ENCODE measurements at regions not wholly inside any gene's neighbourhood (a gene's known extent, or its start where the extent isn't known, plus 50 kb on each side); places are given as distances from the start of the nearest gene placed in this dataset.
"Not testable (repeated sequence)": the region's sequence is repeated elsewhere in the genome, so short reads cannot be mapped to it uniquely, and the experiment has no call there.

DNA sequence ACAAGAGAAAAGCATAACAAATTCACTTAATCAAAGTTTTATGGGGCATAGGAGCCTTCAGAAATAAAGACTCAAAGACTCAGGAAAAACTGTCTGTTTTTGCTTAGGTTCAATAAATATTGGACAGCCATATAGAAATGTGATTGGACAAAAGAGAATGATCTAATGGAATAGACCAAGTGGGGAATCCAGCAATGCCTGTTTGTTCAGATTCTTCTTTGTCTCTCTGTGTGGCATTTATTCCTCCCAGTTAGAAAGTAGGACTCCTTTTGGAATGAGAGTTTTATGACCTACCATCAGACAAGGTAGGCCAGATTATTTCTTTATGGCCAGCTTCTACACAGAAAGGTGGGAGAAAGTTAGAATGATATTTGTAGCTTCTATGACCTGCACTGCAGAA is 1460.1 kb downstream of the OTOL1 start:
- no peak for DNase-seq

DNA sequence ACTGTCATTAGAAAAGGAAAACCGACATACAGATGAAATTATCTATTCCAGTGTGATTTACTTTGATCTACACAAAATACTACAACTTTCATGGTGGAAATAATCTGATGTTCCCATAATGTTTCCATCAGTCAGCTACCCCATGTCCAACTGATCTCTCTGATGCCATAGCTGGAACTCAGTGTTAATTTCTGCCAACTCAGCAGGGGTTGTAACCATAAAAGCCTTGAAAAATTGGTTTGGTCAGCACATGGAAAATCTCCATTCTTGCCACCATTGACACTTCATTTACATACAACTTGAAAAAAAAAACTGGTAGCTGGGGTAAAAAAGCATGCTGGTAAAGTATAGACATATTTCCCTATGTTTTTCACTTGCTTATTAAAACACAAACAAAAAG is 1463.7 kb downstream of the OTOL1 start:
- DNase-seq: no peak

DNA sequence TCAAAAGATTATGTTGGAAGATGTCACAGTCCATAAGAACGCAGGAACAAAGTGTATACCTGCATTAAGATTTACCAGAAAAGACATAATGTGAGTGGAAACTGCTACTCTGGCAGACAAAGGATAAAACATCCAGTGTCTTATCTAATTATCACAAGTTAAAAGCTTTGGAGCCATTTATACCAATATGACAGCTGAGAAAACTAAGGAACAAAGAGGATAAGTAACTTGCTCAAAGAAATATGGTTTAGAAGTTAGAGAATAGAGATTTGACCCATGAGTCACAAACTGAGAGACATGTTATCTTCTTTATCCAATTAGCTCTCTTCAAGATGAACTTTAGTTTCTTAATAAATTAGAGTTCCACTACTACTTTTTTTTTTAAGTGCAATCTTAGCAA is 1473.7 kb downstream of the OTOL1 start:
- no peak for DNase-seq

DNA sequence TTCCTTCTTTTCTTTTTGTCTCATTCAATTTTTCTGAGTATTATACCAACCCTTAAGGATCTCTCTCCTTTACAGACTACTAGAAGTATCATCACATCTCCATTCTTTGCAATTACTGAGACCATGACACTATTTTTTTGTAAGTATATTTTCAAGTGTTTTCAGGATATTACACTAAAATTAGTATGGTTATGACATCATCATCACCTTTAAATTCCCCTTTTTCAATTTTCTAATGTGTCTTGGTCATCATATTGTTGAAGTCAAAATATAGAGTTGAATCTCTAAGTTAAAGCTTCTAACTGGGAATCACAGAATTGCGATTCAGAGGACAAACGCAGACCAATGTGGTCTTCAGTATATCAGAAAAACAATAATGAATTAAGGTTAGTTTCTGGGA is 1475.1 kb downstream of the OTOL1 start:
- no peak for DNase-seq

DNA sequence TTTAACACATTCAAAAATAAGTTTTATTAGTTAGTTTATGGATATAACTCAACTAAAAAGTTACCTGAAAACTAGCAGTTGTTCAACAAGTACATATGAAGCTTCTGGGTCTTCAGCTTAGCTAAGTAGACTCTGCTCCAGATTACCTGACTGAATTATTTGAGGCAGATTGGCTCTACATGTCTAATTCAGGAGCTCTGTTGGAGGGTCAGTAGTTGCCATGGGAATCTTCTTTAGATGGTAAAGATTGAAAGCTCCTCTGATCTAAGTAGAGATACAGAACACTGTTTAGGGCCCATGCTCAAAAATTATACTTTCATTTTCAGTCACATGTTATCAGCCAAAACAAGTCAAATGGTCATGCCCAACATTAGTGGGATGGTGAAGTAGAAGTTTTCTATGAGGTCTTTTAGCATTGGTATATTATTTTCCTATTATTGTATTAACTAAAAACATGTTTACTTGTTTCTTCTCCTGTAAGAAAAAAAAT is 1476.9 kb downstream of the OTOL1 start:
- no peak for DNase-seq

DNA sequence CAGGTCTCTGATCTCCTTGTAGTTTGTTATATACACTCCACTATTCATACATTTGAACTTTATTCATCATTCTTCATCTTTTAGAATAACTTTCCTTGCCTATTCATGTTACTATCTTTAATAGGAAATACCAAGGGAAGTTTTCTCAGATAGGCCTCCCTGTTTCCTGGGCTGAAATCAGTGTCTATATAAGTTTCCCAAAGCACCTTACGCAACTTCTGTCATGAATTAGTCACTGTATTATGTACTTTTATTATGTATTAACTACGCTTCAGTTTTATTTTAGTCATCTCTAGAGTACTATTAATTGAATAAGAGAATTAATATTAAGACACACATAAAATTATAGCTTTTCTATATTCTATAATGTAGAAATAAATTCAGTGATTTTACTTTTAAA is 1481.5 kb downstream of the OTOL1 start:
- DNase-seq: no peak

DNA sequence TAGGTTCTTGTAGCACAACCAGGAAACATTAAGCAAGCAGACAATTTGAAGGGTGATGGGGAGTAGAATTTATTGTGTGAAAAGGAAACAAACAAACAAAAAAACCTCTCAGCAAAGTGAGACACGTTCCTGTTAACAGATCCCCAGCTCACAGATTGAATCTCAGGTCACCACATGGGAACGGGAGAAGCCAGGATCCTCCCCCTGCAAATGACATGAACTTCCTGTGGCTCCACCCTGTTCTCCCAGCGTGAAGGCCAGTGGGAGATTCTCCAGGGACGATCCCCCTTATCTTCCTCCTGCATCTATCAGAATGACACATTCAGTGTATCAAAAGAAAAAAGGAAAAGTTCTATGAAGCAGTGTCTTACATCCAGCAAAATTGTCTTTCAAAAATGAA is 1488.1 kb downstream of the OTOL1 start:
- DNase-seq: no peak

DNA sequence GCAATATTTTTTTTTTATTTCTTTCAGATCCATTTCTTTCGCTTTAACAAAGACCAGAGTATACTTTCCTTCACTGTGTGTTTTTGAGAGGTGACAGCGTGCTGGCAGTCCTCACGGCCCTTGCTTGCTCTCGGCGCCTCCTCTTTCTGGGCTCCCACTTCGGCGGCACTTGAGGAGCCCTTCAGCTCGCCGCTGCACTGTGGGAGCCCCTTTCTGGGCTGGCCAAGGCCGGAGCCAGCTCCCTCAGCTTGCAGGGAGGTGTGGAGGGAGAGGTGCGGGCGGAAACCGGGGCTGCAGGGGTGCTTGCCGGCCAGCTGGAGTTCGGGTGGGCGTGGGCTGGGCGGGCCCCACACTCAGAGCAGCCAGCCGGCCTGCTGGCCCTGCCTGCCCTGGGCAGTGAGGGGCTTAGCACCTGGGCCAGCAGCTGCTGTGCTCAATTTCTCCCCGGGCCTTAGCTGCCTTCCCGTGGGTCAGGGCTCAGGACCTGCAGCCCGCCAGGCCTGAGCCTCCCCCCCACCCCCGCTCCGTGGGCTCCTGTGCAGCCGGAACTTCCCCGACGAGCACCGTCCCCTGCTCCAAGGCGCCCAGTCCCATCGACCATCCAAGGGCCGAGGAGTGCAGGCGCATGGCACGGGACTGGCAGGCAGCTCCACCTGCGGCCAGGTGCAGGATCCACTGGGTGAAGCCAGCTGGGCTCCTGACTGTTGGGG is 1490.6 kb downstream of the OTOL1 start:
- DNase-seq: not testable (repeated sequence)

DNA sequence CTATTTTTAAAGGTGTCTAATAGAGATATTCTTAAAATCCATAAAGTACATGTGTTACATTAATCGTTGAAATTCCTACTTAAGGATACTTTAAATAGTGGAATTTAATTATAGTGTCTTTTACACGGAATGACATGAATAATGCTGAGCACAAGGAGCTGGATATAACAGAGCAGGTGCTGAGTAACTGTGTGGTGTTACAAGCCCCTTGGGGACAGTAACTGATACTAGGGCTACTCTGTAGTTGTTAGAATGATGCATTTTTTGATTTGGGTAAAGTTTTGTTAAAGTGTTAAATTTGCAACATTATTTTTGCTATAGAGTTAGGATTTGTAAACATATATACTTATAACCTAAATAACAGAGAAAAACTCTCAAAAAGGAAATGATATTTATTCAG is 1496.1 kb downstream of the OTOL1 start:
- no peak for DNase-seq

DNA sequence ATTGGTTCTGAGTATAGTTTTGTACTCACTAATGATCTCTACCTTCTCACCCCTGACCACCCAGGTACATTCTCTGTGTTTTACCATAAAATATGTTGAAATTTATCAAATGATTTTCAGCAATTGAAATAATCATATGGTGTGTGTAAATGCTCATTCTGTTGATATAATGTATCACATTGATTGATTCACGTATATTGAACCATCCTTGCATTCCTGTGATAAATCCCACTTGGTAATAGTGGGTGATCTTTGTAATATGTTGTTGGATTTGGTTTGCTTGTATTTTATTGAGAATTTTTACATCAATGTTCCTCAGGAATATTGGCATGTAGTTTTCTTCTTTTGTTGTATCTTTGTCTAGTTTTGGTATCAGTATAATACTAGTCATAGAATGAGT is 1497.6 kb downstream of the OTOL1 start:
- DNase-seq: no peak

DNA sequence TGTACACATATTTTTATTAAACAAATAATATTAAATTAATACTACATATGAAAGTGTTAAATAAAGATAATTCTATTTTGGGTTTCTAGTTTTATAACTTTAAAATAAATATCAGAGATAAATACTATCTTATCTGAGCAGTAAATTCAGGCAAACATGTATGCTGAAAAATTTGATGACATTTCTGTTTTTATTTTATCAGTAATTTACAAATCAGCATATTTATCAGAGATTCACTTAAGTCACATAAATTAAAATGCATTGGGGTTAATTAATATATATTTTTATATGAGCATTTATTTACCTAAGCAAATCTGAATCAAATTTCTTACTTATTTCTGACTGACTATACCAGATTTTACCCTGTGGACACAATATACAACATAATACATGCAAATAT is 1499.8 kb downstream of the OTOL1 start:
- no peak for DNase-seq

DNA sequence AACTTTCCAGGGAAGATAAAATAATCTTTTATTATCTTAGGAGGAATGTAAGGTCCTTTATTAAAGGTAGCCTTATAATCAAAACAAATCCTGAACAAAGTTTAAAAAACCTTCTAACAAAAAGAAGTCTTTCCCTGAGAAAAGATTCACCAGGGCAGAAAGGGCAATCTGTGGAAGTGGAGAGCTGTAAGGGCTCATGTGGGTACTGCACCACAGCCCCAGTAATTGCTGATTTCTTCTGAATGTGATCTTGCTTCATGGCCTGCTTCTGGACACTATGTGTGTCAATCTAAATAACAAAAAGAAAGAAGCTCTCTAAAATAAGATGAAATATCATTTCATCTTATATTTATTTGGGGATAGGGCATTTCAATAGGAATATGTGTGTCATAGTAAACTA is 1501.6 kb downstream of the OTOL1 start:
- no peak for DNase-seq

DNA sequence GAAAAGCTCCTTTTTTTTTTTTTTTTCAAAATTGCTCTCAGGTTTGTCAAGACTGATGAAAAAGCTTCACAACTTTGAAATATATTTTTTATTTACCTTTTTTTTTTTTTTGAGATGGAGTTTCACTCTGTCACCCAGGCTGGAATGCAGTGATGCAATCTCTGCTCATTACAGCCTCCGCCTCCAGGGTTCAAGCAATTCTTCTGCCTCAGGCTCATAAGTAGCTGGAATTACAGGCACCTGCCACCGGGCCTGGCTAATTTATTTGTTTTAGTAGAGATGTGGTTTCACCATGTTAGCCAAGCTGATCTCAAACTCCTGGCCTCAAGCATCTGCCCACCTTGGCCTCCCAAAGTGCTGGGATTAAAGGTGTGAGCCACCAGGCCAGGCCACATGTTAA is 1515.0 kb downstream of the OTOL1 start:
- no peak for DNase-seq

DNA sequence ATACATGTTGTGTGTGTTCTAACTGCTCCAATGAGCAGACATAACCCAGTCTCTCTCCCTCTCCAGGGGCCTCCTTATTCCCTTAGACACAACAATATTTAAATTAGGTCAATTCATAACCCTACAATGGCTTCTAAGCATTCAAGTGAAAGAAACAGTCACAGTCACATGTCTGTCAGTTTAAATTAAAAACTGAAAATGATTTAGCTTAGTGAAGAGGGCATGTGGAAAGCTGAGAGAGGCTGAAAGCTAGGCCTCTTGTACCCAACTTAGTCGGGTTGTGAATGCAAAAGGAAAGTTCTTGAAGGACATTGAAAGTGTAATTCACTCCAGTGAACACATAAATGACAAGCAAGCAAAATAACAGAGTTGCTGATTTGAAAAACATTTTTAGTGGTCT is 1519.6 kb downstream of the OTOL1 start:
- DNase-seq: no peak

DNA sequence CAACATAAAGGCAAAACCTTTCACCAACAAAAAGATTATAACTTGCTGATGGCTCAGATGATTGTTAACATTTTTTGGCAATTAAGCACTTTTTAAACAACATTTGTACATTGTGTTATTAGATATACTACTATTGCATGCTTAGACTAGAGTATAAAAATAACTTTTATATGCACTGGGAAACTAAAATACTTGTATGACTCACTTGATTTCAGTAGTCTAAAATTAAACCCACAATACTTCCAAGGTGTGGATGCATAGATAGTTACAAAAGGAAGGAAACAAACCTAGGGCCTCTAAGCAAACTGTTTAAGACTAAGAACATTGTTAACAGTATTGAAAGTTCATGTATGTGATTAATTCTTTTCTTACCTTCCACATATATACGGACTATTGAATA is 1521.5 kb downstream of the OTOL1 start:
- no peak for DNase-seq

DNA sequence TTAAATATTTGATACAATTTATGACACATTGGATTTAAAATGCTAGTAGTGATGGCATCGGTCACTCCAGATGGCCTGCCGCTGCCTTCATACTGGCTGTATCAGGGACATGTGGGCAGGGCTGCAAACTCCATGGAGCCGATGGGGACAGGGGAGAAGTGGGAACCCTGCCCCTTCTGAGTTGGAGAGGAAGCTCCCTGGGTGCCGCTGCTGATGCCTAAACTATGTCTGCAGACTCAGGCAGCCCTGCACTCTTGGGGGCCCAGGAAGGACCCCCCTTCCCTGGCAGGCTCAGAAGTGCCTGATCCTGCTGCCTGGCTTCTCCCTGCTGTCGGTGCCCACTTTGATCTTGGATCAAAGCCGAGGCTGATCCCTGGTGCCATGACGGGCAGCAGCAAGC is 1522.1 kb downstream of the OTOL1 start:
- DNase-seq: no peak

DNA sequence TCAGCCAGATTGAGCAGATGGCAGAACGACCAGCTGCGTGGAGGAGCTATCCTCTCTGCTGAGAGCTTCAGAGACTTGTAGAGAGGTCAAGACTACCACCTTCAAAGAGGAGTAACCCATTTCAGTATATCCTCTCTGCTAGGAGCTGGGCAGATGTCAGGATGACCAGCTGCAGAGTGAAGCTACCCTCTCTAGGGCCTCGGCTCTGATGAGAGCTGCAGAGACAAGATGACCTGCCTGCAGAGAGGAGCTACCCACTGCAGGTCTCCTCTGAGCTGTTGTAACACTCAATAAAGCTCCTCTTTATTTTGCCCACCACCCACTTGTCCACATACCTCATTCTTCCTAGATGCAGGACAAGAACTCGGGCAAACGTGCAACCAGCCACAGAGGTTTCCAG is 1522.7 kb downstream of the OTOL1 start:
- no peak for DNase-seq

DNA sequence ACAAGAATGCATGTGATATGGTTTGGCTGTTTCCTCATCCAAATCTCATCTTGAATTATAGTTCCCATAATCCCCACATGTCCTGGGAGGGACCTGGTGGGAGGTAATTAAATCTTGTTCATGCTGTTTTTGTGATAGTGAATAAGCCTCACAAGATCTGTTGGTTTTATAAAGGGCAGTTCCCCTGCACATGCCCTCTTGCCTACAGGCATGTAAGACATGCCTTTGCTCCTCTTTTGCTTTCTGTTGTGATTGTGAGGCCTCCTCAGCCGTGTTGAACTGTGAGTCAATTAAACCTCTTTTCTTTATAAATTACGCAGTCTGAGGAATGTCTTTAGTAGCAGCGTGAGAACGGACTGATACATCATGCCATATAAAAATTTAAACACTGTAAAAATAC is 1537.0 kb downstream of the OTOL1 start:
- no peak for DNase-seq

DNA sequence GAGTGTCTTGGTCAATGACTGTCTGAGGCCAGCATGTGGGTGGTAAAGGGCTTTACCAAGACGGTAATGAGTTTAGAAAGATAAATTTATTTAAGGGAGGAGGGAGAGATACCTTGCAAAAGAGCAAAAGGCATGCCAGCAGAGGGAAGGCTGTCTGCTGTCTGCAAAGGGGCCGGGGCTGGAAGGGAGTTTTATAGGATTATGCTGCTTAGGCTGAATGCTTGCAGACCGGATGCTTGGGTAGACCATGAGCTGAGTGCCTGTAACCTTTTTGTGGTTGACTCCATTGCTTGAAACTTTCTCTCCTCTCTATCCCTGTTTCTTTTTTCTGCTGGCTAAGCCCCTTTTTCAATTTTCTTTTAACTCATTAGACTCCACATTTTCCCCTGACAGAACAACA is 1543.0 kb downstream of the OTOL1 start:
- DNase-seq: no peak

DNA sequence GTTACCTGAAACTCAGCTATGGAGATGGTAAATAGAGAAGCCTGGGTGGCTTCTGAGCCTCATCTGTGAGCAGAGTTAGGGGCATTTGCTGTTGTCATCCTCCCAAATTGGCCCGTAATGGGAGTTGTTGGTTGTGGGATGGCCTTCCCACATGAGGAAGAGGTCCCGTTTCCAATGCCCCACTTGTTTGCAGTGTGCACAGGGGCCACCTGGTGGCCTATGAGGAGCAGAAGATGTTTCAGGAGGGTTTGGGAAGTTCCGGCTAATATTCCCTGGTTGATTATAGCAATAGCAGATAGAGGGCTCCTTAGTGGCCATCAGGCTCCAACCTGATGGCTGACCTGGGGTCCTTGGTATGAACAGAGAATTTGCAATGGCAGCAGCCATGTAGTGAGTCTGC is 1546.5 kb downstream of the OTOL1 start:
- DNase-seq: no peak

DNA sequence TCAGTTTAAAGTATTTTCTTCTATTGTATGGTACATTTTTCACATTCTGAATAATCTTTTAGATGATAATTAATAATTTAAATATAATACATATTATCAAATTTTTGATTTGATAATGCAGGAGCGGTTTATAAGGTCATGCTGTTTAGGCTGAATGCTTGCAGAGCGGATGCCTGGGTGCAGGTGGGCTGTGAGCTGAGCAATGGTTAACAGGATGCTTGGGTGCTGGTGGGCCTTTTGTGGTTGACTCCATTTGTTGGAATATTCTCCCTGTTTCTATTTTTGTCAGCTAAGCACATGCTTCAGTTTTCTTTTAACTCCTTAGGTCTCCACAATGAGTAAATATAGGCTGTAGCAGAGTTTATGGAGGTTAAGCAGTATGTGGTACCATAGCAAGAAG is 1549.3 kb downstream of the OTOL1 start:
- no peak for DNase-seq

DNA sequence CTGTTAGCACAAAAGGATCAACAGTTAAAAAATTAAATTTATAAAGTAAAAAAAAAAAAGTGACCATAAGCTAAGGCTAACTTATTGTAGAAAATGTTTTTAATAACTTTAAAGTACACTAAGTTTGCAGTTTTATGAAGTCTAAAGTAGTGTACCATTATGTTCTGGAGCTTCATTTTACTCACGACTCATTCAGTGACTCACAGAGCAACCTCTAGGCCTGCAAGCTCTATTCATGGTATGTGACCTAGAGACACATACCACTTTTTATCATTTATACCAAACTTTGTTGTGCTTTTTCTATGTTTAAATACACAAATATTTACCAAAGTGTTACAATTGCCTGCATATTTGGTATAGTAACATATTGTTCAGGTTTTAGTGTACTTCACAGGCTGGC is 1552.3 kb downstream of the OTOL1 start:
- no peak for DNase-seq

DNA sequence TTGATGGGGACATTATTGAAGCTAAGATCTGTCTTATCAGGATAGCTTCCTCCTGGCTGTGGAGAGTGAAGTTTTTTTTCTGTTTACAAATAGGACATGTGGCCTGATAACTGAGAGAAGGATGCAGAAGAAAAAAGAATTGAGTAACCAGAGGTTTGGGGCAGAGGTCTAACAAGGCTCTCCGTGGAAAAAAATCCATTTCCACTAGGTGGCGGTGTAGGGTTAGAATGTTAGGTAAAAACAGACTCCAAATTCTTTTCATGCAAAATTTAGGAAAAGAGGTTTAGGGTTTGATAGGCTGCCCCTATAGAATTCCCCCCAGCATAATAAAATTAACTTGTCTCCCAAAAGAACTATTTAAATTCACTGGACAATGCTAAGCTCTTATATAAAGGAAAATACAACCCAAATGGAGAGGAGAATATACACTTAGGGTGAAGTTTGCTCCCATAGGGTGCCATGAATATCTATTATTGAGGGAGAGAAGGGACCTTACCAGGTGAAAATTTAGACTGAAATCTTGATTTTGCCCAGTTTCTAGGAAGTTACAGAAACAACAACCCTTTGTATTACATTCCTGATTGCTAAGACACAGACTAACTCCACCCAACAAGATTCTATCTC is 1560.4 kb downstream of the OTOL1 start:
- peak; percentile 32 for DNase-seq

DNA sequence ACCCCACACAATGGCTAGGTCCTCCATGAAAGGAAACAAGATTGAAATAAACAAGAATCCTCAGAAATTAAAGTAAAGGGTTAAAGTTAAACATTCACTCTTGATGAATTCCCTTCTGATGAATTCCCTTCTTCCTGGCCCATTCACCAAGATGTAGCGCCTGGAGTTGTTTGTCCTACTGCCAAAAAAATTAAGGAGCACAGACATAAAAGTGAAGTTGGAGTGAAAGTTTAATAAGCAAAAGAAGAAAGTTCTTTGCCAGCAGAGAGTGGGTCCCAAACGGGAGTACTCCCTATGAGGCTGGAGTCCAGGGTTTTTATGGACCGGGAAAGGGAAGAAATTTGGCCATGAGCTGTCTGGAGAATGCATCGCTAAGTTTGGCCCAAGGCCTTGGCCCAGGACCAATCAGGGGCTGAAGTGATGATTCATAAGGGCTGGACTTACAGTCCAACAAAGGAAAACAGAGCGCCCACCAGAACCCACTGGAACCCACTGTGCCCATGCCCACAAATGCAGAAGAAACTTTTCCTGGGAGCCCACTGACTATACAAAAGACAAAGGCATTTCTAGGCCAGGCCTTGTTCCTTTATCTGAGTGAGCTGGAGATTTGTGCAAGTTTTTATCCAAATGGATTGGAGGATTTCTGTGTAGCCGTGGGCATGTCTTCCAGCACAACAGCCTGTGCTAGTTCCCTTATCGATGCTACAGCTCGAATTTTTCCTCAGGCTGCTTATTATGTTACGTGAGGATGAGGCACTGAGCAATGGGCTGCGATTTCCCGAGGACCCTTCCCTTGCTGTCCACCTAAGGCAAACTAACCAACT is 1561.6 kb downstream of the OTOL1 start:
- DNase-seq: no peak
